ENCODE measurements at regions not wholly inside any gene's neighbourhood (a gene's known extent, or its start where the extent isn't known, plus 50 kb on each side); places are given as distances from the start of the nearest gene placed in this dataset.
"Not testable (repeated sequence)": the region's sequence is repeated elsewhere in the genome, so short reads cannot be mapped to it uniquely, and the experiment has no call there.

GRCh38 chr6:137681445-137682009 is 185.5 kb upstream of the TNFAIP3 start:
- Histone ChIP-seq H3F3A (replicated peaks; ENCODE audit: insufficient read depth) (no peaks in the 10 kb centered on the region), H3K27ac (ENCODE audit: low read depth in 2 of 2, low read length in 1 of 2) (no peak overlapping the region), H3K36me3 (replicated peaks in 1 of 2; ENCODE audit: control insufficient read depth in 1 of 2, insufficient read depth in 2 of 2, low read length in 1 of 2) (no peaks in the 10 kb centered on the region), H4K20me1 (ENCODE audit: insufficient read depth) (no peaks in the 10 kb centered on the region), H3K27me3 (ENCODE audit: insufficient read depth) (no peaks in the 10 kb centered on the region), H2AFZ (ENCODE audit: low read depth) (no peak overlapping the region), H3K4me1 (ENCODE audit: control insufficient read depth in 1 of 2, insufficient read depth in 2 of 2, low read depth in 1 of 2, low read length in 1 of 2) (no peaks in the 10 kb centered on the region), H3K9me3 (no peaks in the 10 kb centered on the region), H3K4me2 (no peak overlapping the region), H3K79me2 (ENCODE audit: insufficient read depth) (no peaks in the 10 kb centered on the region), H3K4me3 (ENCODE audit: low read depth in 2 of 2, low read length in 1 of 2) (no peak overlapping the region), H3K9me2 (no peaks in the 10 kb centered on the region), H3K9ac (no peak overlapping the region)
- TF ChIP-seq YY1 (IDR thresholded peaks at IDR 0.05; ENCODE audit: low read depth) (no peak), FOXM1 (IDR thresholded peaks at IDR 0.05; ENCODE audit: low read depth) (no peak), USF1 (IDR thresholded peaks at IDR 0.05; ENCODE audit: borderline replicate concordance, low read depth) (no peak), SMC3 (IDR thresholded peaks at IDR 0.05; ENCODE audit: low read depth, low read length) (no peak), GATA2 (CRISPR knock-in tag; IDR thresholded peaks at IDR 0.05) (no peak), ELF1 (IDR thresholded peaks at IDR 0.05) (no peak), FOXJ3 (CRISPR knock-in tag; IDR thresholded peaks at IDR 0.05) (no peak), FOSL2 (IDR thresholded peaks at IDR 0.05; ENCODE audit: borderline replicate concordance, low read depth) (no peak), REST (IDR thresholded peaks at IDR 0.05; ENCODE audit: low read depth, low read length) (no peak), RCOR1 (IDR thresholded peaks at IDR 0.05; ENCODE audit: low read length) (no peak), MAX (IDR thresholded peaks at IDR 0.05; ENCODE audit: low read depth) (no peak), EP300 (IDR thresholded peaks at IDR 0.05; ENCODE audit: borderline replicate concordance in 1 of 2, low read depth in 1 of 2, low read length in 1 of 2) (no peak), POLR2AphosphoS5 (IDR thresholded peaks at IDR 0.05; ENCODE audit: low read depth, low read length) (no peak), PBX3 (IDR thresholded peaks at IDR 0.05) (no peak)
- POLR2A ChIA-PET: no interaction called here
- 11% methylated on average over 4 of the region's 4 CpGs for WGBS (ENCODE audit: low lambda C conversion rate)
- CTCF ChIA-PET: no interaction called here
- no peak for DNase-seq

- 11% methylated on average over 5 of the region's 5 CpGs for WGBS (ENCODE audit: low lambda C conversion rate)
- CTCF ChIA-PET: not testable (repeated sequence)
Measured at GRCh38 chr6:137682658-137683057, 184.4 kb upstream of the TNFAIP3 start.

More at GRCh38 chr6:137682658-137683057, 184.4 kb upstream of the TNFAIP3 start:
- H3K36me3 ChIP-seq (replicated peaks in 1 of 2; ENCODE audit: control insufficient read depth in 1 of 2, insufficient read depth in 2 of 2, low read length in 1 of 2); POLR2A ChIA-PET; H3K9me2 ChIP-seq; H3K9ac ChIP-seq; H3K4me1 ChIP-seq (ENCODE audit: control insufficient read depth in 1 of 2, insufficient read depth in 2 of 2, low read depth in 1 of 2, low read length in 1 of 2); H3K79me2 ChIP-seq (ENCODE audit: insufficient read depth); H3K4me2 ChIP-seq; H3K4me3 ChIP-seq (ENCODE audit: low read depth in 2 of 2, low read length in 1 of 2); H3K27ac ChIP-seq (ENCODE audit: low read depth in 2 of 2, low read length in 1 of 2); DNase-seq; H3F3A ChIP-seq (replicated peaks; ENCODE audit: insufficient read depth); H4K20me1 ChIP-seq (ENCODE audit: insufficient read depth); H3K27me3 ChIP-seq (ENCODE audit: insufficient read depth); H3K9me3 ChIP-seq; H2AFZ ChIP-seq (ENCODE audit: low read depth): not testable (repeated sequence)

All from SK-N-SH (cell line).